ENCODE measurements at regions not wholly inside any gene's neighbourhood (a gene's known extent, or its start where the extent isn't known, plus 50 kb on each side); places are given as distances from the start of the nearest gene placed in this dataset.

DNA sequence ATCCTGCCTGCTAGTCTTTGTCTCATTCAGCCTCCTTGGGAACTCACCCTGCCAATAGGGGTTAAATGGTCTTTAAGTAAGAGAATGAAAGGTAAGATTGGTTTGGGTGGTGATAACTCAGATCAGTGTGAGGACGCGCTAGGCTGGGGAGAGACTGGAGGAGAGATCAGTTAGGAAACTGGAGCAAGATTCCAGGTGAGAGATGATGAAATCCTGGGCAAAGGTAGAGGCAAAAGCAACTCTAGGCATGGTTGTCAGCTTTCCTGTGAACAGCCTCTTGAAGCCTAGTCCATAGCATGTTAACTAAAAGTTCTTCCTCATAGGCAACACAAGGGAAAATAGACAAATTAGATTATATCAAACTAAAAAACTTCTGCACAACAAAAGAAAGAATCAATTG is 145.2 kb upstream of the ANKRD28 start:
- TF ChIP-seq POLR2A (IDR thresholded peaks at IDR 0.05), result no peak
- no peak for TF ChIP-seq CTCF (IDR thresholded peaks at IDR 0.05)

Measured in body of pancreas (tissue), 4 donors.